AG08395 (cell line): ENCODE measurements at regions not wholly inside any gene's neighbourhood (a gene's known extent, or its start where the extent isn't known, plus 50 kb on each side); places are given as distances from the start of the nearest gene placed in this dataset.
"Not testable (repeated sequence)": the region's sequence is repeated elsewhere in the genome, so short reads cannot be mapped to it uniquely, and the experiment has no call there.

ENCODE experiments used
- DNase-seq: peaks from one replicate; pipeline ENCODE4 v3.0.0; 2012; ENCODE audit warnings: mixed read lengths, low spot score

DNA sequence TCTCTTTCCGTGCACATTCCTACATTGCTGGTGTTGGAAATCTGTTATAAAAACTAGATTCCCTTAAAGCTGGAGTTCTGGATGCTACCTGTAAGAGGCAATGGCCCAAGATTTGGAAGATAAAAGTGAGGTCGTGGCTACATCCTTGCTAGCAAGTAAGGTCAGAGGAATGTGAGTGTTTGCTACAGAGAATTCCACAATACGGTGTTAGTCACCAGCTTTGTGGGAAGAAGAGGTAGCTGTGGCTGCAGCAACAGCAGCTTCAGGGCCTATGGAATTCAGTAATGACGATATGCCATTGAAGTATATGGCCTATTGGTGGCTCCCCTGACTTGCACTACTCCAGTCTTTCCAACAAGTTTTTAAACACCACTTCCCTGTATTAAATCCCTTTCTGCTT, 227.7 kb upstream of the TMEM260 start:
- peak; percentile 80 for DNase-seq

DNA sequence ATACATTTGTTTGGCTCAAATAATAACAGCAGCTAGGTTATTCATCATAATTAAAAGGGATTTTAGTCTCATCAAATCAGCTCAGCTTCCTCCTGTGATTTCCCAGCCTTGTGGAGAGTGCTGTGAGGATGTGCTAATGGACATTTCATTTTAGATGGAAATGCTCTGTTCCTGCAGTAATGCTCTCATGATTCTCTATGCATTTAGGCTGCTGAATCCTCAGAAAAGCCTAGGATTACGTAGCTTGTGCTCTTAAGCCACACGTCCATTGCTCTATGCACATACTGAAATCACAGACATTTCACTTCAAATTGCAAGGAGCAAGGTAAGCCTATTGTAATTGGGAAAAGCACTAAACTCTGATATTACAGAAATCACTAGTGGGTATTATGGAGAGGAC, 226.6 kb upstream of the TMEM260 start:
- no peak for DNase-seq

DNA sequence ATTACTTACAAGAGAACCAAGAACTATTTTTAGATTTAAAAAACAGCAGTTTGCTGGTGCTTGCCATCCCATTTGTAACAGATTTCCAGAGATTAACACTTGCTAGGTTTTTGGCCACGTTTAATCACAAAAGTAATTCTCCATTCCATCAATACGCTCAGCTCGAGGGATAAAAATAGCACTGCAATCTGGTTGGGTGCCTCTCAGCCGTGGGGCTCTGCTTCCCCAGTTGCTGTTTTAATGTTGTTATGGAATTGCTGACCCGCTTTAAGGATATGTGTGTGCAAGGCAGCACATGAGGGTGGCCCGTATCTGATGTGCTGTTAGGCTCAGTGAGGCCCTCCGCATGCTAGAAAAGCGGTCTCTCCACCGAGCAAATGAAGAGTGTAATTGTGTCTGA, 222.2 kb upstream of the TMEM260 start:
- DNase-seq: no peak

DNA sequence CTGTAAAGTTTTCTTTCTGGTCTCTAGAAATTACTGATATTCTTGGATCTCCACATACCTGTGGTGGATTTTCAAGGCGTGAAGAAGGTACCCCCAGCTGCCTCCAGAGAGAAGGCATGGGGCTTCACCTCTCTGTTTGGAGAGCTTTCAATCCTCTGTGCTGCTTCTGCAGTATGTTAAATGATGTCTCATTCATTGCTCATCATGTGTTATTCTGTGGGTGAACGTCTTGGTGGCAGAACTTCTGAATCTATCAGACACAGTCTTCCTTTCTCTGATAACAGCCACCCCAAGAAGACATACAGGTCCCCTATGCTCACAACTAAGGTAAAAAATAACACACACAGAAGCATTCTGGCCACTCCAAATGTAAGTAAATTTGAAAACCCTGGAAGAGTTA, 221.3 kb upstream of the TMEM260 start:
- no peak for DNase-seq

DNA sequence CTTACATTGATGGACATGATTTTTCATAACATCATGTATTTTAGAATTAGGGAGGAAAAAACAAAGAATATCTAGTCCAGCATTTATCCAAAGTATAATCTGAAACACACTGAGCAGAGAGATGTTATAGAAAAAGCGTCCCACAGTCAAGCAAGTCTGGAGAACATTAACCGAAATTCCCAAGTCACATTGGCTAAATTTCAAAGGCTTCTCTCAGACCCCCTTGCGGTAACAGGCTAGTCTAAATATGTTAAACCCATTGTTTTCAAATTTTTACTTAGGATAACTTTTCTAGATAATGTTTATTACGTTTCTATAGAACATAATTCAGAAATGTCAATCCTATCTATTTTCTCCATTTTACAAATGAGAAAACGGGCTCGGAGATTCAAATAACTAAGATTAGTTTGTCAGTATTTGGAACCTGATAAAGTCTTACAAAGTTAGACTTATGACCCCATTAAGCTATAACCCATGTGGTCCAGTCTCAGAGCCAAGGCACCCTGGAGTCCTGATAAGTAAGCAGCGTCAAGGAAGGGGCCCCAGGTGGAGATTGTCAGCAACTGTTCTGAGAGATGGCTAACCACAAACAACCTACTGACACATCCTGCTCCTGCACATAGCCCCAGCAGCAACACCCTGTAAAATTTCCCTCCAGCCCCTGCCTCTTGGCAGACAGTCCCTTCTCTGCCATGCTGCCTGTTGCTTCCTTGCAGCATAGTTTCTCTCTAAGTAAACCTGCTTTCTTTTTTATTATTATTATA, 220.6 kb upstream of the TMEM260 start:
- no peak for DNase-seq

DNA sequence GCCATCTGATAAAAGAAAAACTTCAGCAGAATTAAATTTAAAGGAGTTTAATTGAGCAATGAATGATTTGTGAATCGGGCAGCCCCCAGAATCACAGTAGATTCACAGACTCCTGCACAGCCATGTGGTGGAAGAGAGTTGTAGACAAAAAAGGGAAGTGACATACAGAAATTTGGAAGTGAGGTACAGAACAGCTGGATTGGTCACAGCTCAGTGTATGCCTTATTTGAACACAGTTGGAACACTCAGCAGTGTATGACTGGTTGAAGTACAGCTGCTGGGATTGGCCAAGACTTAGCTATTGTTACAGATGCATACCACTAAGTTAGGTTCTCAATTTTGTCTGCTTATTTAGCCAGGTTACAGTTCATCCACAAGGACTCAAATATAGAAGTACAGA, 213.9 kb upstream of the TMEM260 start:
- DNase-seq: not testable (repeated sequence)

DNA sequence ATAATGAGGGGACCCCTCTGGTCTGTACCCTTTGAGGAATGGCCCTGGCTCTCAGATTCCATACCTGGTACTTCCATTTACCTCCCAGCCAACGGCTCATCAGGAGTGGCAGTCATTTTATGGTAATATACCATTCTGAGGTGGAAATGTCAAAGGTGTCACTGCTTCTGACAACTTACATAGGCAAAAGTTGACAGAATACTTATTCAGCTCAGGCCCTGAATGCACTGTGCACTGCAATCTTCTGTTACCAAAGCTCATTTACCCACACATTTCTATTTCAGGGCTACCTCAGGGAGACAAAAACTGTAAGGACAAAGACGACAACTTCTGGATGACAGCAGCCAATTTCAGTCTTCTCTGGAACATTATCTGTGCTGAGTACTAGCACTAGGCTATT, 212.2 kb upstream of the TMEM260 start:
- DNase-seq: no peak

DNA sequence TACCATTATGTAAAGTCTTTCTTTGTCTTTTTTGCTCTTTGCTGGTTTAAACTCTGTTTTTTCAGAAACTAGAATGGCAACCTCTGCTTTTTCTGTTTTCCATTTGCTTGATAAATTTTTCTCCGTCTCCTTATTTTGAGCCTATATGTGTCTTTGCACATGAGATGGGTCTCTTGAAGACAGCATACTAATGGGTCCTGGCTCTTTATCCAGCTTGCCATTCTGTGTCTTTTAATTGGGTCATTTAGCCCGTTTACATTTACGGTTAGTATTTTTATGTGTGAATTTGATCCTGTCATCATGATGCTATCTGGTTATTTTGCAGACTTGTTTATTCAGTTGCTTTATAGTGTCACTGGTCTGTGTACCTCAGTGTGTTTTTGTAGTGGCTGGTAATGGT, 207.9 kb upstream of the TMEM260 start:
- DNase-seq: no peak

DNA sequence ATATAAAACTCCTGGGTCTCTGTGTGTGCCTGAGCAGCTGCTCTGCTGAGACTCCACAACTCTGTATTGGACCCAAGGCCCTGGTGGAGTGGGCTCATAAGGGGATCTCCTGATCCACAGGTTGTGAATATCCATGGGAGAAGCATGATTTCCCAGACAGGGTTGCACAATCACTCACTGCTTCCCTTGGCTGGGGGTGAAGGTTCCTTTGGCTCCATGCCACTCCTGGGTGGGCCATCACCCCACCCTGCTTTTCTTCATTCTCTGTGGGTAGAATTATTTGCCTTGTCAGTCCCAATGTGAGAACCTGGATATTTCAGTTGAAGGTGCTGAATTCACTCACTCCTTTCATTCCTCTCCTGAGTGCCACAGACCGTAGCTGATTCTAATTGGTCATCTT, 205.2 kb upstream of the TMEM260 start:
- DNase-seq: no peak

DNA sequence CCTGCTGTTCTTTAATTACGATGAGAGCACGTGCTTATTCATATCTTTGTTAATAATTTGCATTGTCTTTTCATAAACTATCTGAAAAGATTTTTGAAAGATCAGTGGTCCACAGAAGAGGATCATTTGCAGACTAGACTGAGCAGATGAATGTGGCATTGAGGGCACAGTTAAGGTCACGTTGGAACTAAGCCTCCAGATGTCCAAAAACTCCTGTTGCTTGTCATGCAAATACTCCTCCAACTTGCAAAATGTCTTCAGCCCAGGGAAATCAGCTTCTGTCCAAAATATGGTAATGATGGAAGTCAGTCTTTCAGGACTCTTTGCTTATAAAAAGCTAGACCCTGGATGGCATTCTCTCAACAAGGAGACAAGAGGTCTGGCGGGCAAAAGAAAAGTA, 201.6 kb upstream of the TMEM260 start:
- DNase-seq: no peak

DNA sequence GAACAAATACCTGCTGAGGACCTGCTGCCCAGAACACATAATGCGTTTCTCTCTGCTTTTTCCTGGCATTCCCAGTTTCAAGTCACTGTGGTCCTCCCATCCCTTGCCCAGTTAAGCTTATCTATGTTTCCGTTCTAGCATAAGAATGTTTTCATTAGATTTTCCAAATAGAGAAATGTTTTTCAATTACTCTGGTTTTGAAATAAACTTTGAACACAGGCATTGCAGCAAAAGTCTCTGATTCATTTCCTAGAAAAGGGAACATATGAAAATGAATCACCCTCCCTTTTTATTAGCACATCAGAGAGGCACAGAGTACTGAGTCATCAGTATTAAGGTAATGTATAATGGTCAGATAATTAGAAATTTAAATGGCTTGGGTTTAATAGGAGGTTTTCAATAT, 201.1 kb upstream of the TMEM260 start:
- DNase-seq: peak; percentile 58

DNA sequence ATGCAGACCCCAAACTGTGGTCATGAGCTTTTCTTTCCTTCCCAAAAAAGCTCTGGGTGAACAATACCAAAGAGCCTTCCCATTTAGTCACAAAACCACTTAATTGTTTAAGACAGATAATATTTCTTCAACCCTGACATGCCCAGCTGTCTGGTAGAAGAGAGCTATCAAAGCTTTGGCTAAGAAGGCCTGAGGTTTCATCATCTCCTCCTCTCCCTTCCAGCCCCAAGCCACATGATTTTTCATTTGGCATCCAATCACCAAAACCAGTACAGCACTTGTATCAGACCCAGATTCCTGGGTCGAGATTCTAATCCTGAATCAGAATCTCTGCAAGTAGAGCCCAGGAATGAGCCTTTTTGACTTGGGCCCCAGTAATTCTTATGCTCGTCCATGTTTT, 199.6 kb upstream of the TMEM260 start:
- DNase-seq: peak; percentile 38

DNA sequence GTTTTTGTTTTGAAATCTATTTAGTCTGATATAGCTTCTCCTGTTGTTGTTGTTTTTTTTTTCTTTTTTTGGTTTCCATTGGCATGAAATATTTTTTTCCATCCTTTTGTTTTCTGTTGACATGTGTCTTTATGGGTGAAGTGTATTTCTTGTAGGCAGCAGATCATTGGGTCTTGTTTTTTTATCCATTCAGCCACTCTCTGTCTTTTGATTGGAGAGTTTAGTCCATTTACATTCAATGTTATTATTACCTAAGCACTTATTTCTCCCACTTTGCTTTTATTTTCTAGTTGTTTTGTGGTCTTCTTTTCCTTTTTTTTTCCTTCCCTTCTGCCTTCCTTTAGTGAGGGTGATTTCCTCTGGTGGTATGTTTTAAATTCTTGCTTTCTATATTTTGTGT, 193.6 kb upstream of the TMEM260 start:
- DNase-seq: no peak

DNA sequence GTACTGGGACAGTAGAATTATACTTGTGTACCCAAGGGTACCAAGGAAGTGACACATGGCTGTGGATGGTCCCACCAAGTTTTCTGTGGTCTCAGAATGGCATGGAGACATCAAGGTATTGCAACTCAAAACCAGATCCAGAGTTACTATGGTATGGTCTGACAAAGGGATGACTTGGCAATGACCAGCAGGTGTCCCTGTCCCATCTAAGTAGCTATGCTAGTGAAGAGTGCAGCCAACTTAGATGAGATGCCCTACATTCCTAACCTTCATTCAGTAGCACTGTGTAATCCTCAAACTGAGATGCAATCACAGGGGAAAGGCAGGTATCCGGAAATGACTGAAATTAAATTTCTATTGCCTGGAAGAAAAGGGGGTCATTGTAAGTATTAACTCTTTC, 188.7 kb upstream of the TMEM260 start:
- no peak for DNase-seq

DNA sequence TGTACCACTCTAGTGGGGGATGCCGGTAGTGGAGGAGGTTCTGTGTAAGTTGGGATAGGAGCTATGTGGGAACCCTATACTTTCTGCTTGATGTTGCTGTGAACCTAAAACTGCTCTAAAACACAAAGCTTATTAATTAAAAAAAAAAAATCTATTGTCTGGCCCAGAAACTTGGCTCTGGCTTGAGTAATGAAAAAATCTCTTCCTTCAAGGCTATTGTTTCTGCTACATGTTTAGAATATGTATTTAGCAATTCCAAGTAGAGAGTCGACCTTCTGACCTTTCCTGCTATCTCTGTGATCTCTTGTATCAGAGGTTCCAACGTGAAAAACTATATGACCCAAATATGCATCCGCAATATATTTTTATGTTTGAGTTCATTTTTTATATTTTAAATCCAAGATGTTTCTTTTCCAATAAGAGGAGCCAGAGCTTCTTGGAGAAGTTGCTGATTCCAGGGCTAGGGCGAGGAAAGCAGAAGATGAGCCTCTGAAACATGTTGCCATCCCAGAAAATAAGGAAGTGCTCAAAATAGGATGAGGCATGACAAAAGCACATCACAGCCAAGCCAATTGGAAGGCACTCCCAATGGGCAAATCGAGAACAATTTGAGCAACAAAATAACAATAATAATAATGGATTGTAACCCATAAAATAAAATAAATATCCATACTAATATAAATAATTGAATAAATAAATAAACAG, 184.6 kb upstream of the TMEM260 start:
- DNase-seq: no peak

DNA sequence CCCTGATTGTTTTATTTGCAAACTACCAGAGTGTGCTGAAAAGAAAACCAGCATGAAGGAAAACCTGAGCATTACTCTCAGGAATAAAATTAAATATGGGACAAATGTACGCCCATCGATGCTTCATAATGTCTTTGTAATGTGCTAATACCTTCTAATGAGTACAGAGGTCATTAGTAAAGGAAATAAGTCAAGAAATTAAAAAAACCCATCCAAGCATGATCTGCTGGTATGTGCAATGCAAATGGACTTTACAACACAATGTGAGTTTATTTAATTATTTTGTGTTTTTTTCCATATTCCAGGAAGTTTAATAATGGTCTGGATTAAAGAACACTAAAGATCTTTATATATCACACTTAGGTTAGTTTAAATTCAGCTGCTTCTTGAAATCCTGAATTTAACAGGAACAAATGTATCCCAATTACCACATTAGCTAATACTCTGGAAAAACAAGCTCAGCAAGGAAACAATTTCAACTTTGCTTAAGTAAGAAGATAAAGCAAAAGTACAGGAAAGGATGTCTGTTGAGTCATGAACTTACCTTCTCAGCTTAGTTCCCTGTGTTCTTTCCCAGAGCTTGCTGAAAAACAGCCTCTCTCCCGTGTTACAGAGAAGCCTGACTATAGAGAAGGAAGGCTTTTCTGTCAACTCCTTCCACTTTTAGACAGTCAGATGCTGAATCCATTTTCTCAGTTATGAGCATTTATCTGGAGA, 179.3 kb upstream of the TMEM260 start:
- DNase-seq: no peak

DNA sequence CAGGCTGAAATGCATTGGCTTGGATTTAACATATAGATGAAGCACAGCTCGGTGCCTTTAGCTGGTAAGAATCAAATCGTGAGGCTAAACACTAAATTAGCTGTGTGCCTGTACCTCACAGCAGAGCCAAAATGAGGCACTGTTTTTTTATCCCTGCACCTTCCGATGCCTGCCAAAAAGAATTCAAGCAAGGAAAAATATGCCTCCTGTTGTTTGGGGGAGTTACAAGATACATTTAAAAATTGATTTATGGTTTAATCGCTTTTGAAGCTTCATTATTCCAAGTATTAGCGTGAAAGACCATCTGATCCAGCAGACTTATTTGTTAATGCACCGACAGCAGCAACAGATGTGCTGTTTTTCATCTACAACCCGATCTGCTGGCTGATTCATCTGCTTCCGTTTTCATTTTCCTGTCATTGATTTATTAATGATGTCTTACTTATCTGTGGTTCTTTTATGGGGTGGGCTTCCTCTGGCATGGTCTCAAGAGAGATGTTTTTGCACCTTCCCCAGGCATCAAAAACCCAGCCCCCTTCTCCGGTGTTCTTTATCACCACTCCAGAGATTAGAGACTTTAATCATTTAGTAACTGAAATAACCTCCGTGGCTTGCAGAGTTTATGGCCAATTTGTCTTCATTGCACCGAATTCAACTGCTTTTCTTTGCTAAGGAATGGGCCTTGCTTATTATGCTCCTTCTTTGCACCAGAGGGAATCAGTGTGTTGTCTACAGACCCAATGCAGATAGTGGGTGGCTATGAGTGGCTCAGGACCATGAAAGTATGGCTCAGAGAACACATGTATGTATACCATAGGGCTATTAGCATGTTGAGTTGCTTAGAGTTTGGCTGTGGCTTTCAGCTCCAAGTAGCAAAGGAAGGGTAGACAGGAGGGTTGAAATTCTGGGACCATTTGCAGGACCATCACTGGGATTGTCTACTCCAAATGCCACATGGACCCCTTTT, 166.8 kb upstream of the TMEM260 start:
- DNase-seq: no peak

DNA sequence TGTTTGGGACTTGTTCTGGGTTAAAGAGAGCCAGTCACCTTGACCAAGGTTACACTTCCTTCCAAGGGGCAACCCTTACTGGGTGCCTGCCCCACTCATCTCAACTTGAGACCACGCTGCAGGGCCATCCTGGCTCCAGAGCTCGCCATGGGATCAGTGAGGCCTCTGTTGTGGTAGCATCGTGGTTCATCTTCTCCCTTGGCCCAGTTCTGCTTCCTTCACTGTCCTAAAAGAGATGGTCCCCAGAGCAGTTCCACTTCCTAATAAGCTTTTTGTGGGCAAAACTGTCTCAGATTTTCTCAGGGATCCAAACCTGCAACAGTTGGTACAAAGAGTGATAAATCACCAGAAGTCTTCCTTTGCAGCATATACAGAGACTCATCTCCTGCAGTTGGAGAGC, 165.9 kb upstream of the TMEM260 start:
- DNase-seq: no peak

DNA sequence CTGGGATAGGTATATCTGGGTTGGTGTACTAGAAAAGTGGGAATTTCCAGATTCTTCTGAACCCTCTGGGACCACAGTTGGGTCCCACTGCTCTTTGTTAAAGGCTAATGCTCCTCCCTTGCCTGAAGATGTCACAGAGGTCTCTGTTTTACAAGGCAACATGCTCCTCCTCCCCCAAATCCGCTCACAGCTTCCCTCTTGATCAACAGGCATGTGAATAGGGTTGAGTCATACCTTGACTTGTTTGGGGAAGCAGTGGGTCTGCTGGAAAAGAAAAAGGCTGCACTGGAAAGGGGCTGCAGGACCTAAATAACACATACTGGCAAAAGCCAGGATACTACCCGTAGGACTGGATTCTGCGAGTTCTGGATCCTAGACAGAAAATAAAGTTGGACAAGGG, 165.4 kb upstream of the TMEM260 start:
- DNase-seq: no peak

DNA sequence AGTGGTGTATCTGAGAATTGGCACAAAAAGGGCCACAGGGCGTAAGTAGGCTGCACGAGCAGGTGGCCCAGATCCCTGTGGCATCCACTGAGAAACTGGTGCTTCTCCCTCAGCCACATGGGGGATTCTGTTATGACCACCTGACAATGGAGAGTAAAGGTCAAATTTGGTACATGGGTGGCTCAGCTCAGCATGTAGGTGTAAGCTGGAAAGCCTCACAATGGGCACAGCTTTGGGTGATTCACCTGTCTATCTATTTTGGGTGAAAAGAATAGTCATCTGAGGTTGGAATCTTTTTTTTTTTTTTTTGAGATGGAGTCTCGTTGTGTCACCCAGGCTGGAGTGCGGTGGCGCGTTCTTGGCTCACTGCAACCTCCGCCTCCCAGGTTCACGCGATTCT, 163.4 kb upstream of the TMEM260 start:
- DNase-seq: no peak

DNA sequence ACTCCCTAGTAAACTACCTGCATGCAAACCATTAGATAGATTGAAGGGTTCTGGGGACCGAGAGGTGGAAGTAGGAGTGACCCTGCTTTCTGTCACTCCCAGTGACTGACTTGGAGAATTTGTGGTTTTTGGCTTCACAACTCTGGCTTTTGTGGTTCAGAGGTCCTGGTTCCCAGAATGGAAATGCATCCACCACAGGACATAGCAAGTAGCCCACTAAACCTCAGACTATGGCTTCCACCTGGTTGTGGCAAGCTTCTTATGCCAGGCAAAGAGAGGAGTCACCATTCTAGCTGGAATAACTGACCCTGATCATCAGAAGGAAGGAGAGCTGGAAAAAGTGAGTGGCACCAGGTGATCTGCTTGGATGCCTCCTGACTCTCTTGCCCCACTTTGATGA, 162.4 kb upstream of the TMEM260 start:
- DNase-seq: no peak

DNA sequence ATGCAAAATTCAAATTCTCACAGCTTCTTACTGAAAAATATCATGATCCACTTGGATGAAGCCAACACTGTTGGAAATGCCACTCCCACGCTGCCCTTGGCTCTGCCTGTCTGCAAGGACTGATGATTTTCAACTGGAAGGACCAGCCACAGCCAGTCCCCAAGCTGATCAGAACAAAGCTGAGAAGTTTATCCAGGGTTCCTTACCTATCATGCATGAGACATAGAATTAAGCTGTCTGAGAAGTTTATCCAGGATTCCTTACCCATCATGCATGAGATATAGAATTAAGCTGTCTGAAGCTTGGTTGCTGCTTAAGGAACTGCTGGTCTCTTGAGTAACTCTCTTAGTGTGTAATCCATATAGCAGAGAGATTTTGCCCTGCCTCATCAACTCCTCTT, 159.8 kb upstream of the TMEM260 start:
- DNase-seq: no peak
